Trophoblast cell (in vitro differentiated cells and primary cell): ENCODE measurements at regions not wholly inside any gene's neighbourhood (a gene's known extent, or its start where the extent isn't known, plus 50 kb on each side); places are given as distances from the start of the nearest gene placed in this dataset.

Source experiments
- DNase-seq, 2 donors: peaks; one replicate each; pipeline ENCODE4 v3.0.0-alpha.2; 2016
- H2AFZ ChIP-seq: 2 replicates; pipeline ENCODE4 v1.6.1; 2013; ENCODE audit warnings: low read length, moderate library complexity, mild to moderate bottlenecking; ENCODE audit not compliant: insufficient read depth, poor library complexity
- H2AK5ac ChIP-seq: 2 replicates; pipeline ENCODE4 v1.6.1; 2013; ENCODE audit warnings: mild to moderate bottlenecking, low read length
- H2BK120ac ChIP-seq: 2 replicates; pipeline ENCODE4 v1.6.1; 2013; ENCODE audit warnings: low read length, mild to moderate bottlenecking, moderate library complexity; ENCODE audit not compliant: insufficient read depth, poor library complexity
- H2BK12ac ChIP-seq: 2 replicates; pipeline ENCODE4 v1.6.1; 2013; ENCODE audit warnings: mild to moderate bottlenecking, low read length, moderate library complexity
- H2BK5ac ChIP-seq: 2 replicates; pipeline ENCODE4 v1.6.1; 2013; ENCODE audit warnings: low read length, low read depth, moderate library complexity, mild to moderate bottlenecking; ENCODE audit not compliant: poor library complexity
- H3K14ac ChIP-seq: 2 replicates; pipeline ENCODE4 v1.6.1; 2013; ENCODE audit warnings: mild to moderate bottlenecking, low read length
- H3K18ac ChIP-seq: 2 replicates; pipeline ENCODE4 v1.6.1; 2013; ENCODE audit warnings: mild to moderate bottlenecking, low read length
- H3K23ac ChIP-seq: 2 replicates; pipeline ENCODE4 v1.6.1; 2013; ENCODE audit warnings: low read length
- H3K27ac ChIP-seq: 2 replicates; pipeline ENCODE4 v1.5.1; 2013; ENCODE audit warnings: low read depth, mild to moderate bottlenecking, inconsistent platforms, low read length, moderate library complexity
- H3K27me3 ChIP-seq: 2 replicates; pipeline ENCODE4 v1.6.1; 2013; ENCODE audit warnings: inconsistent platforms, mild to moderate bottlenecking, low read length, moderate library complexity; ENCODE audit not compliant: insufficient read depth
- H3K36me3 ChIP-seq, 2 experiments: 1 replicate in 1 of 2; 2 replicates in 1 of 2; pipeline ENCODE4 v1.6.1; 2013; ENCODE audit warnings: low read length in 2 of 2, mild to moderate bottlenecking in 2 of 2, moderate library complexity in 1 of 2; ENCODE audit not compliant: insufficient read depth in 2 of 2, control insufficient read depth in 1 of 2
- H3K4ac ChIP-seq: 2 replicates; pipeline ENCODE4 v1.6.1; 2013; ENCODE audit warnings: low read depth, mild to moderate bottlenecking, low read length, moderate library complexity
- H3K4me1 ChIP-seq, 2 experiments: 1 replicate in 1 of 2; 2 replicates in 1 of 2; pipeline ENCODE4 v1.6.1; 2013; ENCODE audit warnings: low read length in 2 of 2, mild to moderate bottlenecking in 2 of 2, moderate library complexity in 1 of 2; ENCODE audit not compliant: insufficient read depth in 2 of 2, control insufficient read depth in 1 of 2
- H3K4me2 ChIP-seq: 2 replicates; pipeline ENCODE4 v1.6.1; 2013; ENCODE audit warnings: inconsistent platforms, mild to moderate bottlenecking, low read length, moderate library complexity
- H3K4me3 ChIP-seq: 2 replicates; pipeline ENCODE4 v1.5.1; 2013; ENCODE audit warnings: mild to moderate bottlenecking, low read depth, low read length, inconsistent platforms
- H3K79me1 ChIP-seq: one replicate; pipeline ENCODE4 v1.6.1; 2013; ENCODE audit warnings: low read length
- H3K79me2 ChIP-seq: 2 replicates; pipeline ENCODE4 v1.6.1; 2013; ENCODE audit warnings: low read length, mild to moderate bottlenecking; ENCODE audit not compliant: control insufficient read depth, insufficient read depth, poor library complexity
- H3K9ac ChIP-seq: 2 replicates; pipeline ENCODE4 v1.6.1; 2013; ENCODE audit warnings: mild to moderate bottlenecking, low read length
- H3K9me3 ChIP-seq: 2 replicates; pipeline ENCODE4 v1.6.1; 2013; ENCODE audit warnings: low read depth, mild to moderate bottlenecking, control low read depth, inconsistent platforms, low read length; ENCODE audit not compliant: insufficient read depth
- H4K12ac ChIP-seq: 2 replicates; pipeline ENCODE4 v1.6.1; 2013; ENCODE audit warnings: low read depth, mild to moderate bottlenecking, low read length, moderate library complexity
- H4K8ac ChIP-seq: 2 replicates; pipeline ENCODE4 v1.6.1; 2013; ENCODE audit warnings: low read depth, mild to moderate bottlenecking, low read length, moderate library complexity
- H4K91ac ChIP-seq: one replicate; pipeline ENCODE4 v1.6.1; 2013; ENCODE audit warnings: low read depth, mild to moderate bottlenecking, low read length, moderate library complexity
- whole genome bisulfite sequencing: extraction: QIAGEN DNeasy Blood & Tissue Kit; methylation state at CpG from one replicate; pipeline ENCODE4 v1.1.7; 2013; ENCODE audit warnings: missing lambda C conversion rate; ENCODE audit not compliant: insufficient read length, insufficient coverage; ENCODE audit errors: extremely low coverage; 5-methylcytosine and 5-hydroxymethylcytosine counted together

DNA sequence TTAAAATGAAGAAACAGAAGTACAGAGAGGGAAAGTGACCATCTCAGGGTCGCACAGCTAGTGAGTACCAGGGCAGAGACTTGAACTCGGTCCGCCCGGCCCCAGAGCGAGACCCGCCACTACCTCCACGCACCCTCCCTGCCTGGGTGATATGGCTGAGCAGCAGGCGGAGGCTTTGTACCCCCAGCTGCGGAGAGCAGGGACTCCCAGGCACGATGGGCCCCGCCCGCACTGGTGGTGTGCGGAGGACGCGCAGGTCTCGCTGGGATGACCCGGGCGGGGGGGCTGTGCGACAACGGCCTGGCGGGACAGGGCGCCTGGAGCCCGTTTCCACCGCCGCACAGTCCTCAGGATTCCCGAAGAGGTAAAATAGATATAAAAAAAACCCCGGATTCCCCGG, 64.7 kb upstream of the LARP1 start:
- no peak overlapping the region for H2BK120ac ChIP-seq
- H3K4ac ChIP-seq: no peak overlapping the region
- no peak overlapping the region for H4K8ac ChIP-seq
- no peak overlapping the region for H3K27ac ChIP-seq
- H3K9me3 ChIP-seq: peaks cover 2% of the 10 kb centered on the region
- no peaks in the 10 kb centered on the region for H3K27me3 ChIP-seq
- peak overlapping the region; percentile 73 for H2AK5ac ChIP-seq
- H3K4me3 ChIP-seq: peak overlapping the region; percentile 42
- H3K9ac ChIP-seq: no peak overlapping the region
- H3K79me2 ChIP-seq: no peaks in the 10 kb centered on the region
- H4K91ac ChIP-seq: no peak overlapping the region
- peaks cover 0 to 2% of the 10 kb centered on the region in 2 experiments for H3K36me3 ChIP-seq
- H3K79me1 ChIP-seq: peaks cover 5% of the 10 kb centered on the region
- no peak for DNase-seq
- H3K18ac ChIP-seq: no peak overlapping the region
- H2BK12ac ChIP-seq: no peak overlapping the region
- H3K14ac ChIP-seq: no peak overlapping the region
- H2BK5ac ChIP-seq: no peak overlapping the region
- H3K4me2 ChIP-seq: no peak overlapping the region
- H2AFZ ChIP-seq: no peak overlapping the region
- no CpG with 5 or more reads among the region's 28 CpGs for WGBS
- peaks cover 6 to 10% of the 10 kb centered on the region in 2 experiments for H3K4me1 ChIP-seq
- H4K12ac ChIP-seq: no peak overlapping the region
- H3K23ac ChIP-seq: no peak overlapping the region

GRCh38 chr5:154686490-154686889, 68.7 kb upstream of the LARP1 start:
- Histone ChIP-seq H3K36me3 (peaks cover 0 to 2% of the 10 kb centered on the region in 2 experiments), H3K14ac (no peak overlapping the region), H3K27me3 (no peaks in the 10 kb centered on the region), H4K8ac (no peak overlapping the region), H2BK12ac (no peak overlapping the region), H3K4me2 (no peak overlapping the region), H3K4ac (no peak overlapping the region), H3K4me1 (peaks cover 7 to 8% of the 10 kb centered on the region in 2 experiments), H3K4me3 (no peak overlapping the region), H3K9ac (no peak overlapping the region), H3K9me3 (peaks cover 5% of the 10 kb centered on the region), H3K27ac (no peak overlapping the region), H4K91ac (no peak overlapping the region), H2AFZ (no peak overlapping the region), H2AK5ac (no peak overlapping the region), H3K79me2 (peaks cover 5% of the 10 kb centered on the region), H3K79me1 (peaks cover 11% of the 10 kb centered on the region), H3K23ac (no peak overlapping the region), H2BK5ac (no peak overlapping the region), H3K18ac (no peak overlapping the region), H2BK120ac (no peak overlapping the region), H4K12ac (no peak overlapping the region)
- no peak for DNase-seq
- WGBS: no CpG with 5 or more reads among the region's 4 CpGs

- peaks cover 5% of the 10 kb centered on the region for H3K9me3 ChIP-seq
- H3K36me3 ChIP-seq: peaks cover 0 to 2% of the 10 kb centered on the region in 2 experiments
- peak overlapping the region; percentile 88 for H2BK5ac ChIP-seq
- H3K79me2 ChIP-seq: peaks cover 5% of the 10 kb centered on the region
- peak overlapping the region; percentile 72 for H3K18ac ChIP-seq
- peaks cover 9% of the 10 kb centered on the region for H3K79me1 ChIP-seq
- no peak for DNase-seq
- no peak overlapping the region for H3K23ac ChIP-seq
- peak overlapping the region; percentile 71 for H4K12ac ChIP-seq
- no CpG with 5 or more reads among the region's 16 CpGs for WGBS
- H3K27me3 ChIP-seq: no peaks in the 10 kb centered on the region
- H3K4me3 ChIP-seq: no peak overlapping the region
- H3K4ac ChIP-seq: peak overlapping the region; percentile 65
- H3K14ac ChIP-seq: peak overlapping the region; percentile 64
- peak overlapping the region; percentile 91 for H4K91ac ChIP-seq
- peak overlapping the region; percentile 94 for H2BK12ac ChIP-seq
- peak overlapping the region; percentile 98 for H2BK120ac ChIP-seq
- peak overlapping the region; percentile 62 for H2AFZ ChIP-seq
- peak overlapping the region; percentile 86 for H3K27ac ChIP-seq
- peaks cover 5% of the 10 kb centered on the region in 2 experiments for H3K4me1 ChIP-seq
- H3K4me2 ChIP-seq: peak overlapping the region; percentile 67
- peak overlapping the region; percentile 87 for H4K8ac ChIP-seq
- peak overlapping the region; percentile 81 for H2AK5ac ChIP-seq
- H3K9ac ChIP-seq: peak overlapping the region; percentile 73
Observed at GRCh38 chr5:154683101-154683880, 71.9 kb upstream of the LARP1 start.

GRCh38 chr5:154679501-154679900, 75.7 kb upstream of the LARP1 start:
- Histone ChIP-seq H2AFZ (no peak overlapping the region), H3K14ac (no peak overlapping the region), H2BK120ac (no peak overlapping the region), H3K9ac (no peak overlapping the region), H4K12ac (no peak overlapping the region), H3K4me2 (no peak overlapping the region), H3K79me2 (peaks cover 5% of the 10 kb centered on the region), H2BK5ac (no peak overlapping the region), H3K4ac (no peak overlapping the region), H3K18ac (no peak overlapping the region), H3K4me1 (peaks cover 5% of the 10 kb centered on the region in 2 experiments), H3K23ac (no peak overlapping the region), H4K8ac (no peak overlapping the region), H4K91ac (no peak overlapping the region), H3K27me3 (no peaks in the 10 kb centered on the region), H3K9me3 (no peaks in the 10 kb centered on the region), H2AK5ac (no peak overlapping the region), H2BK12ac (no peak overlapping the region), H3K27ac (no peak overlapping the region), H3K4me3 (no peak overlapping the region), H3K36me3 (no peaks in the 10 kb centered on the region), H3K79me1 (peaks cover 9% of the 10 kb centered on the region)
- no CpG with 5 or more reads among the region's 4 CpGs for WGBS
- no peak for DNase-seq
